ENCODE measurements at regions not wholly inside any gene's neighbourhood (a gene's known extent, or its start where the extent isn't known, plus 50 kb on each side); places are given as distances from the start of the nearest gene placed in this dataset.

- Histone ChIP-seq H3K4me1 (ENCODE audit: control insufficient read depth in 1 of 2, insufficient read depth in 2 of 2, low read length in 2 of 2) (no peaks in the 10 kb centered on the region), H3K27me3 (ENCODE audit: low read depth, low read length) (no peaks in the 10 kb centered on the region), H3K4me3 (ENCODE audit: low read depth in 1 of 2, low read length in 2 of 2) (no peak overlapping the region), H3K9me3 (ENCODE audit: control insufficient read depth in 1 of 2, low read length in 2 of 2) (no peaks in the 10 kb centered on the region), H3K27ac (ENCODE audit: low read length) (no peak overlapping the region), H3K36me3 (ENCODE audit: control insufficient read depth in 1 of 2, insufficient read depth in 2 of 2, low read length in 2 of 2) (no peaks in the 10 kb centered on the region)
Measured at GRCh38 chr3:78154521-78155186, 1114.8 kb downstream of the ROBO2 start.

- Histone ChIP-seq H3K27me3 (ENCODE audit: low read depth, low read length) (no peaks in the 10 kb centered on the region), H3K4me3 (ENCODE audit: low read depth in 1 of 2, low read length in 2 of 2) (no peak overlapping the region), H3K4me1 (ENCODE audit: control insufficient read depth in 1 of 2, insufficient read depth in 2 of 2, low read length in 2 of 2) (no peaks in the 10 kb centered on the region), H3K9me3 (ENCODE audit: control insufficient read depth in 1 of 2, low read length in 2 of 2) (no peaks in the 10 kb centered on the region), H3K36me3 (ENCODE audit: control insufficient read depth in 1 of 2, insufficient read depth in 2 of 2, low read length in 2 of 2) (no peaks in the 10 kb centered on the region), H3K27ac (ENCODE audit: low read length) (no peak overlapping the region)
Measured at GRCh38 chr3:78161736-78162135, 1121.8 kb downstream of the ROBO2 start.

GRCh38 chr3:78163379-78163778 lies 1123.5 kb downstream of the ROBO2 start:
- Histone ChIP-seq H3K9me3 (ENCODE audit: control insufficient read depth in 1 of 2, low read length in 2 of 2) (no peaks in the 10 kb centered on the region), H3K4me1 (ENCODE audit: control insufficient read depth in 1 of 2, insufficient read depth in 2 of 2, low read length in 2 of 2) (no peaks in the 10 kb centered on the region)

GRCh38 chr3:78165876-78166275 lies 1126.0 kb downstream of the ROBO2 start:
- H3K4me1 ChIP-seq (ENCODE audit: control insufficient read depth in 1 of 2, insufficient read depth in 2 of 2, low read length in 2 of 2): no peaks in the 10 kb centered on the region
- H3K27me3 ChIP-seq (ENCODE audit: low read depth, low read length): no peaks in the 10 kb centered on the region
- H3K9me3 ChIP-seq (ENCODE audit: control insufficient read depth in 1 of 2, low read length in 2 of 2): no peaks in the 10 kb centered on the region
- H3K36me3 ChIP-seq (ENCODE audit: control insufficient read depth in 1 of 2, insufficient read depth in 2 of 2, low read length in 2 of 2): no peaks in the 10 kb centered on the region
- H3K27ac ChIP-seq (ENCODE audit: low read length): no peak overlapping the region
- no peak overlapping the region for H3K4me3 ChIP-seq (ENCODE audit: low read depth in 1 of 2, low read length in 2 of 2)

More at GRCh38 chr3:78163379-78163778, 1123.5 kb downstream of the ROBO2 start:
- no peak overlapping the region for H3K4me3 ChIP-seq (ENCODE audit: low read depth in 1 of 2, low read length in 2 of 2)
- no peaks in the 10 kb centered on the region for H3K27me3 ChIP-seq (ENCODE audit: low read depth, low read length)
- no peaks in the 10 kb centered on the region for H3K36me3 ChIP-seq (ENCODE audit: control insufficient read depth in 1 of 2, insufficient read depth in 2 of 2, low read length in 2 of 2)
- no peak overlapping the region for H3K27ac ChIP-seq (ENCODE audit: low read length)

- Histone ChIP-seq H3K27ac (ENCODE audit: low read length) (no peak overlapping the region), H3K36me3 (ENCODE audit: control insufficient read depth in 1 of 2, insufficient read depth in 2 of 2, low read length in 2 of 2) (no peaks in the 10 kb centered on the region), H3K4me1 (ENCODE audit: control insufficient read depth in 1 of 2, insufficient read depth in 2 of 2, low read length in 2 of 2) (no peaks in the 10 kb centered on the region), H3K9me3 (ENCODE audit: control insufficient read depth in 1 of 2, low read length in 2 of 2) (no peaks in the 10 kb centered on the region), H3K27me3 (ENCODE audit: low read depth, low read length) (no peaks in the 10 kb centered on the region), H3K4me3 (ENCODE audit: low read depth in 1 of 2, low read length in 2 of 2) (no peak overlapping the region)
Measured at GRCh38 chr3:78174821-78175220, 1134.9 kb downstream of the ROBO2 start.

- H3K4me1 ChIP-seq (ENCODE audit: control insufficient read depth in 1 of 2, insufficient read depth in 2 of 2, low read length in 2 of 2): no peaks in the 10 kb centered on the region
- H3K9me3 ChIP-seq (ENCODE audit: control insufficient read depth in 1 of 2, low read length in 2 of 2): no peaks in the 10 kb centered on the region
- no peak overlapping the region for H3K4me3 ChIP-seq (ENCODE audit: low read depth in 1 of 2, low read length in 2 of 2)
- no peaks in the 10 kb centered on the region for H3K27me3 ChIP-seq (ENCODE audit: low read depth, low read length)
- H3K36me3 ChIP-seq (ENCODE audit: control insufficient read depth in 1 of 2, insufficient read depth in 2 of 2, low read length in 2 of 2): no peaks in the 10 kb centered on the region
- H3K27ac ChIP-seq (ENCODE audit: low read length): no peak overlapping the region
Measured at GRCh38 chr3:78176869-78177268, 1137.0 kb downstream of the ROBO2 start.

GRCh38 chr3:78177780-78178179 lies 1137.9 kb downstream of the ROBO2 start:
- H3K27me3 ChIP-seq (ENCODE audit: low read depth, low read length): no peaks in the 10 kb centered on the region
- H3K4me1 ChIP-seq (ENCODE audit: control insufficient read depth in 1 of 2, insufficient read depth in 2 of 2, low read length in 2 of 2): no peaks in the 10 kb centered on the region
- no peaks in the 10 kb centered on the region for H3K9me3 ChIP-seq (ENCODE audit: control insufficient read depth in 1 of 2, low read length in 2 of 2)
- no peak overlapping the region for H3K27ac ChIP-seq (ENCODE audit: low read length)
- H3K36me3 ChIP-seq (ENCODE audit: control insufficient read depth in 1 of 2, insufficient read depth in 2 of 2, low read length in 2 of 2): no peaks in the 10 kb centered on the region
- no peak overlapping the region for H3K4me3 ChIP-seq (ENCODE audit: low read depth in 1 of 2, low read length in 2 of 2)

GRCh38 chr3:78178209-78178608 lies 1138.3 kb downstream of the ROBO2 start:
- Histone ChIP-seq H3K36me3 (ENCODE audit: control insufficient read depth in 1 of 2, insufficient read depth in 2 of 2, low read length in 2 of 2) (no peaks in the 10 kb centered on the region), H3K27ac (ENCODE audit: low read length) (no peak overlapping the region), H3K9me3 (ENCODE audit: control insufficient read depth in 1 of 2, low read length in 2 of 2) (no peaks in the 10 kb centered on the region), H3K4me1 (ENCODE audit: control insufficient read depth in 1 of 2, insufficient read depth in 2 of 2, low read length in 2 of 2) (no peaks in the 10 kb centered on the region), H3K27me3 (ENCODE audit: low read depth, low read length) (no peaks in the 10 kb centered on the region), H3K4me3 (ENCODE audit: low read depth in 1 of 2, low read length in 2 of 2) (no peak overlapping the region)

- no peaks in the 10 kb centered on the region for H3K4me1 ChIP-seq (ENCODE audit: control insufficient read depth in 1 of 2, insufficient read depth in 2 of 2, low read length in 2 of 2)
Measured at GRCh38 chr3:78178740-78179363, 1139.0 kb downstream of the ROBO2 start.

GRCh38 chr3:78183906-78184599 lies 1144.2 kb downstream of the ROBO2 start:
- no peaks in the 10 kb centered on the region for H3K27me3 ChIP-seq (ENCODE audit: low read depth, low read length)
- H3K36me3 ChIP-seq (ENCODE audit: control insufficient read depth in 1 of 2, insufficient read depth in 2 of 2, low read length in 2 of 2): no peaks in the 10 kb centered on the region
- H3K4me3 ChIP-seq (ENCODE audit: low read depth in 1 of 2, low read length in 2 of 2): no peak overlapping the region
- no peak overlapping the region for H3K27ac ChIP-seq (ENCODE audit: low read length)
- no peaks in the 10 kb centered on the region for H3K4me1 ChIP-seq (ENCODE audit: control insufficient read depth in 1 of 2, insufficient read depth in 2 of 2, low read length in 2 of 2)
- H3K9me3 ChIP-seq (ENCODE audit: control insufficient read depth in 1 of 2, low read length in 2 of 2): no peaks in the 10 kb centered on the region

More at GRCh38 chr3:78178740-78179363, 1139.0 kb downstream of the ROBO2 start:
- H3K4me3 ChIP-seq (ENCODE audit: low read depth in 1 of 2, low read length in 2 of 2): no peak overlapping the region
- H3K36me3 ChIP-seq (ENCODE audit: control insufficient read depth in 1 of 2, insufficient read depth in 2 of 2, low read length in 2 of 2): no peaks in the 10 kb centered on the region
- H3K27ac ChIP-seq (ENCODE audit: low read length): no peak overlapping the region
- H3K27me3 ChIP-seq (ENCODE audit: low read depth, low read length): no peaks in the 10 kb centered on the region
- no peaks in the 10 kb centered on the region for H3K9me3 ChIP-seq (ENCODE audit: control insufficient read depth in 1 of 2, low read length in 2 of 2)

- no peaks in the 10 kb centered on the region for H3K36me3 ChIP-seq (ENCODE audit: control insufficient read depth in 1 of 2, insufficient read depth in 2 of 2, low read length in 2 of 2)
- no peak overlapping the region for H3K4me3 ChIP-seq (ENCODE audit: low read depth in 1 of 2, low read length in 2 of 2)
- peaks cover 3 to 6% of the 10 kb centered on the region in 2 donors for H3K9me3 ChIP-seq (ENCODE audit: control insufficient read depth in 1 of 2, low read length in 2 of 2)
- no peaks in the 10 kb centered on the region for H3K4me1 ChIP-seq (ENCODE audit: control insufficient read depth in 1 of 2, insufficient read depth in 2 of 2, low read length in 2 of 2)
- no peak overlapping the region for H3K27ac ChIP-seq (ENCODE audit: low read length)
- no peaks in the 10 kb centered on the region for H3K27me3 ChIP-seq (ENCODE audit: low read depth, low read length)
Measured at GRCh38 chr3:78186404-78186803, 1146.5 kb downstream of the ROBO2 start.
